Activated gamma-delta T cell treated with anti-CD3 and anti-CD28 coated beads, Interleukin-2, amount 50 U/mL, for 16 hours (primary cell): ENCODE measurements at regions not wholly inside any gene's neighbourhood (a gene's known extent, or its start where the extent isn't known, plus 50 kb on each side); places are given as distances from the start of the nearest gene placed in this dataset.

Source experiments
- DNase-seq: peaks from one replicate; pipeline ENCODE4 v3.0.0-alpha.2; 2020; ENCODE audit warnings: low read depth

DNA sequence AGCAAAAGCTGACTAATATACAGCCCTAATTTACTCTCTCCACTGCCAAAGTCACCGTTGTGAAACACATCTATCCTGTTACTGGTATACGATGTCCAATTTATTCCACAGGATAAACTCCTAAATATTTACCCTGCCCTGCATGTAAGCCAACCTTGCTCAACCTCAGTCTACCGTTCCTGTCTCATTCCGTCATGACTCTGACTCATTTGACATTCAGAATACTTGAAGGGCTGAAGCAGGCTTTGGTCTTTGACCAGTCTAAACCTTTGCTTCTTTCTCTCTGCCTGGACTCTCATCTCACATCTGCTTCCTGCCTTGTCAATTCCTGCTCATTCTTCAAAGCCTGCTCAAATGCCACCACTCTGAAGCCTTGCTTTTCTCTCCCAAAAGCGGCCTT lies 157.5 kb downstream of the SCP2D1 start:
- no peak for DNase-seq

DNA sequence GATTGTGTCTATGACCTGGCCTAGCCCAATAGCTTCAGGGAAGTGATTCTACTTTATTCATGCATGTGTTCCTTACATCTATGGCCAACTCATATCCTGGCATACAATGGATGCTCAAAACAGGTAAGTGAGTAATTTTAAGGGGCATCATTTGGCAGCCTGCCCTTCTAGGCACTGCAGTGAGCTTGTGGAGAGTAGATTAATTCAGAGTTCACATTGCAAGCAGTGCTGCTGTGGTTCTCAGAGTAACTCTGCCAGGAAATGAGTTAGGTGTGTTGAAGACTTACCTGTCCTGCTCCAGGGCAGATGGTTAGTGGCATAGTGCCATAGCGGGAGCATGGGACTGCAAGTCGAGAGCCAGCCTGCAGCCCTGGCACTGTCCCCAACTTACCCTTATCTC lies 158.0 kb downstream of the SCP2D1 start:
- DNase-seq: no peak

DNA sequence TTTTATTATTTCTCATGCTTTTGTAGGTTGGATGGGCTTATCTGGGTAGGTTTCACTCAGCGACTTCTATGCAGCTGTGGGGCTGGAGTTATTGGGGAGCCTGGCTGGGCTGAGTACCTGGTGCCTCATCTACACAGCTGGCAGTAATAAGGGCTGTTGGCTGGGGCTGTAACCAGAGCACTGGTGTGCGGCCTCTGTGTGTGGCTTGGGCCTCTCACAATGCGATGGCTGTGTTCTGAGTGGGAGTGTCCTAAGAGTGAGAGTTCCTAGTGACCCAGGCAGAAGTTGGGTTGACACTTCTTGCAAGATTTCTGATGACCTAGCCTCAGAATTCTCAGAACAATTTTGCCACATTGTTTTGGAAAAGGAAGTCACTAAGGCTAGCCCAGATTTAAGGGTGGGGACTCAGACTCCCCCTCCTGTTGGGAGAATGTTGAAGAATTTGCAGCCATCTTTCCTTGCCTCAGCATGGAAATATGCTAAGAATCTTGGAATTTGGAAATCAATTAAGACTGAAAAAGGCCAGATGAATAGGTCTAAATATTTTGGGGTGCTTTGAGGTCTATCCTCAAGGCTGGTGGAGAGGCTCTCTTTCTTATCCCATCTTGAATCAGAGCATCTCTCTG lies 158.8 kb downstream of the SCP2D1 start:
- DNase-seq: no peak

DNA sequence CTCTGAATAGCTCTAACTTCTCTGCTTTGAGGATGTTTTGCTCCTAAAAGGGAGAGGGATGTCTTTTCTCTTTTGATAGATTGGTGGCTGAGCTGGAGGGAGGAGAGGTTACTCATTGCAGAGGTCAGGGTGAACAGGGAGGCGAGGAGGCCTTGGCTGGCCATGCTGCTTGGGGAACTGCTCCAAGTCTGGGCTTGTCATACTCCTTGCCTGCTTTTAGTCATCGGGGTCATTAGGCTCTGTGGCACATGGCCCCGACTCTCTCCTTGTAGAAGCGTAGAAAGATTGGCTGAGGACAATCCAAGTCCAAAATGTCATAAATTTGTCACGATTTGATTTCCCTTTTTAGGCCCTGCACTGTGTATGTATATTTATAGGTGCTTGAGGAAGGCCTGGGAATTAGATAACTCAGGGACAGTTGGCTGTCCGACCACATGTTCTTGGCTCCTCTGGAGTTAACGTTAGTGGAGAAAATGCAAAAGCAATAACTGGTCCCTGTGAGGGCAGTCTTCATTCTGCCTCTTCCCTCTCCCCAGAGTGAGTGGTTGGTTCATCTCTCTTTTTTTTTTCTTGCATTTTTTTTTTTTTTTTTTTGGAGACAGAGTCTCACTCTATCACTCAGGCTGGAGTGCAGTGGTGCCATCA lies 160.1 kb downstream of the SCP2D1 start:
- no peak for DNase-seq

DNA sequence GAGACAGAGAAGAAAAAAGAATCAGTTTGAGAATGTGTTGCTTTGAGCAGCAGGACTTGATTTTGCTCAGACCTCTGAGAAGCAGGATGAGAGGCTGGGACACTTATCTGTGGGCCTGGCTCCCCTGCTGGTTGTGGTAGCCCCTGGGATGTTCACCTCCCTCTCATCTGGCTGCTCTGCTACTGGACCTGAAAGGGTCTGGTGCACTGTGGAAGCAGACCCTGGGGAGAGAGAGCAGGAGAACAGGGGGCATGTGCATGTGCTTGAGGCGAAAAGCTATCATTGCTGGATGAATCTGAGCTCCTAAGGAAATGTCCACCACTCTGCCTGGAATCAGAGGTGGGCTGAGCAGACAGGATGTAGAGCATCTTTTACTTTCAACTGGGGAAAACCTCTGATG lies 161.1 kb downstream of the SCP2D1 start:
- DNase-seq: no peak

DNA sequence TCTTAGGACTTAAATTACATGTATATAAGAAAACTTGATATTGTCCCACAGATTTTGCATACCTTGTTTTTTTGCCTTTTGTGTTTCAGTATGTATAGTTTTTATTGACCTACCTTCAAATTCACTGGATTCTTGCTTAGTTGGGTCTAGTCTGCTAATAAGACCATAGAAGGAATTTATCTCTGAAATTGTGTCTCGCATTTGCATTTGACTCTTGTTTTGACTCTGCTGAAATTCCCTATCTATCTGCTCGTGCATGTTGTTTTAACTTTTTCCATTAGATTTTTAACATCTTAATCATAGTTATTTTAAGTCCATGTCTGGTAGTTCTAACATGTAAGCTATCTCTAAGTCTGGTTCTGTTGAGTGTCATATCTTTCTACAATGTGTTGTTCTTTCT lies 163.9 kb downstream of the SCP2D1 start:
- no peak for DNase-seq

DNA sequence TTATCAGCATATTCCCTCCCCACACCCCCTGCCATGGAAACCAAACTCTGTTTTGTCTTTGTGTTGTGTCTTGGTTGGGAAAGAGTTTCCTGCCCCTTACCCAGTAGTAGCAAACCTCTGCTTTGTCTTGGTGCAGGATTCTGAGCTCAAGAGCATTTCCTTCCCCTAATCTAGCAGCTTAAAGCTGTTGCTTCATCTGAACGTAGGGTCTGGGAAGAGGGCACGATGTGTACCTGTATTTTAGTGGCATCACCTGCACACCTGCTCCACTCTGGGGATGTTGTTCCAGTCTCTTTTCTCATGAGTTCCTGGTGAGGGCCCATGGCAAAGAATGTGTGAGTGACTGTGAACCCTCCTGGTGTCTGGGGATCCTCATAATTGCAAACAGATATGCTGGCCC lies 164.7 kb downstream of the SCP2D1 start:
- DNase-seq: no peak

DNA sequence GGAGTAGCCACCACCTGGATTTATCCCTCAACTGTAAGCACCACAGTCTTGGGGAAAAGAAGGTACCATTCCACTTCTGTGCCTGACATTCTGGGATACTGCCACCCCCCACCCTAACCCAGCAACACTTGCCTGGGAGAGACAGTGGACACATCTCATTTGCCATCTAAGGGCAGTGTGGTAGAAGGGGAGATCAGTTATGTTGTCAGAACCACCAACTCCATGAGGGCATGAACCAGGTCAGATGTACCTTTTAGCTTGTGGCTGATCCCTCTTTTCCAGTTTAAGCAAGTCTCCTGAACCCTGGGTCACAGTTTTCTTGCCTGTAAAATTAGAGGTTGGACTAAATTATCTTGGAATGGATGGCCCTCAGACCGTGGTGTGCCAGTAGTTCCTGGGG lies 165.5 kb downstream of the SCP2D1 start:
- DNase-seq: no peak

DNA sequence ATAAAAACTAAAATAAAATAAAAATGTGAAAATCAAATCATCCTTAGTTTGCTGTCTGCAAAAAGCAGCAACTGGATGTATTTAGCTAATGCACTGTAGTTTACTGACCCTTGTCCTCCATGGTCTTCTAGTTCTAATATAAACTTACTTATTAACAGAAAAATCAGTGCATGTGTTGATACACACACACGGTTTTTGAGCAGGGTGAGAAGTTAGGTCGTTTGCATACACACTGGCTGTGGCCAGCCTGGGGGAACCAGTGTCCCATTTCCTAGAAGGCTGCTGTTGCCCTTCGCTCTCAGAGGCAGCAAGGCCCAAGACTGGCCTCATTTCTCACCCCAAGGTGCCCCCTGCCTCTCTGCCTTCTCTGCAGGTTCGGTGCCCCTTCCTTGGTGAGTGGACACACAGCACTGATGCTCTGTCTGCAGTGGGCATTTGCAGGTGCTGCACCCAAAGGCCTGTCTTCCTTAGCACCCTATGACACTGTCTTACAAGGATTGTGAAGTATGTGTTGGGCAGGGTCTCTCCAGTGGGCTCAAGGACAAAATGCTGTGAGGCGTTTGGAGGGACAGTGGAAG lies 168.5 kb downstream of the SCP2D1 start:
- no peak for DNase-seq

DNA sequence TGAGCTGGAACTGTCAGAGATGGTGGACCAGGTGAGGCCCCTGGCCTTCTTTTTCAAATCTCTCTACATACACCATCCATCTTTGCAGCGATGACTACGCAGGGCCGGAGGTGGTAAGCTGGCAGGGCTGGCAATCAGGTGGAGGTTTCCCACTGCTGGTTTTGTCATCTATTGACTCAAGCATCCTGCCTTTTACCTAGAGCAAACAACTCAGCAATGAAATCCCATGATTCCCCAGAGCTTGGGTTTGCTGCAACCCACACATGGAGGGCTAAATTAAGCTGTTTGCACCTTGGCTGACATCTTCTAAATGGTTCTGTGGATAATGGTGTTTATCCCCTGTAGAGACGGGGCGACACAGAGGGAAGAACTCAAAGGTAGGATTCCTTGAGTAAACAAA lies 170.2 kb downstream of the SCP2D1 start:
- DNase-seq: no peak

DNA sequence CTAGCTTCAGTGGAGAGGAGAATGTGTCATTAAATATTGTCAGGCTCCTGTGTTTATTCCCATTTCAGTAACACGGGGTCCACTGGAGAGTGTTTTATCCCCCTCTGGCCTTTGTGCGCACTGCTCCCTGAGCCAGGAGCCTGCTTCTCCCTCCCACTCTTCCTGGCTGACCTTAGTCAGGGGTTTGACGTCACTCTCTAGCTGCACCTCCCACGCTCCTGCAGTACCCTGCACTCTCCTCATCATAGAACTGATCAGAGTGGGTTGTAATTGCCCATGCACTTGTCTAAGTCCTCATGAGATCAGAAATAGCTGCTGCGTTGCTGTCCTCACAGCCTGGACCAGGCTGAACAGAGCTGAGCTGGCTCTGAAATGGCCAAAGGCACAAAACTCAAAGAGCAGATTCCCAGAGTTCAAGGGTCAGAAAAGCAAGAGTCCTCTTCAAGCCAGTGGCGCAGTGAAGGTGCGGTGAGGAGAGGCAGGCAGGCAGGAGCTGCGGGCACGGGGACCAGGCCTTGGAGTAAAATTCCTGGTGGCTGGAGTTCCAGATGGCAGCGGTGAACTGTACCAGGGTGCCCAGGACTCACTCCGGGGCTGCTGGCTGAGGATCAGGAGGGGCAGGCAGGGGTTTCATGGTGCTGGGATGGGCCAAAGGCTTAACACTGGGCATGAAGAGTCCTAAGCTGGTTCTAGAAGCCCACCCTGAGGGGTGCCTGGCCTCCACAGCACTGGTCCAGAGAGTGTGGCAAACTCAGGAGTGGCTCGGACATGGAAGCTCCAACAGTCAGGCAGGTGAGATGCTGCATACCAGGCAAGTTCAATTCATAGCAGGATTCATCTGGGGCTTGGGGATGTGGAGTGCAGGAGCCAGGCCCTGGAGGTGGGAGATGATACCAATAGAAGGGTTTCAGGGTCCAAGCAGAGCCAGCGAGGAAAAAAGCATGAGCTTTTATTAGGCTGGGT lies 170.9 kb downstream of the SCP2D1 start:
- DNase-seq: no peak

DNA sequence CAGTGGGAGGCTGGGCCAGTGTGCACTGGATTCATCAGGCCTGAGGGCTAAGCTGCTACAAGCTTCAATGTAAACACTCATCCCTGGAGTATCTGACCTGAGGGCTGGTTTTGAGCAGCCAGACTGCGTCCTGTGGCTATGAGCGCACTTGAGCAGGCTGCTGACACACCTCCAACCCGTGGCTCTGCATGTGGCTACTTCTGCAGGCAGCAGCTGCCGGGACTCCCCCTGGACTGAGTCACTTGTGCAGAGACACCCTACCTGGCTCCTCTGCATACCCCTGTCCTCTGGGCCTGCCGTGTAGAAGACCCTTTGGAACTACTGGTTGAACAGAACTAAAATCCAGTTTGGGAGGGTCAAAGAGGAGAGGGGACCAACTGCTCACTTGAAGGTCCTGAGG lies 172.0 kb downstream of the SCP2D1 start:
- no peak for DNase-seq

DNA sequence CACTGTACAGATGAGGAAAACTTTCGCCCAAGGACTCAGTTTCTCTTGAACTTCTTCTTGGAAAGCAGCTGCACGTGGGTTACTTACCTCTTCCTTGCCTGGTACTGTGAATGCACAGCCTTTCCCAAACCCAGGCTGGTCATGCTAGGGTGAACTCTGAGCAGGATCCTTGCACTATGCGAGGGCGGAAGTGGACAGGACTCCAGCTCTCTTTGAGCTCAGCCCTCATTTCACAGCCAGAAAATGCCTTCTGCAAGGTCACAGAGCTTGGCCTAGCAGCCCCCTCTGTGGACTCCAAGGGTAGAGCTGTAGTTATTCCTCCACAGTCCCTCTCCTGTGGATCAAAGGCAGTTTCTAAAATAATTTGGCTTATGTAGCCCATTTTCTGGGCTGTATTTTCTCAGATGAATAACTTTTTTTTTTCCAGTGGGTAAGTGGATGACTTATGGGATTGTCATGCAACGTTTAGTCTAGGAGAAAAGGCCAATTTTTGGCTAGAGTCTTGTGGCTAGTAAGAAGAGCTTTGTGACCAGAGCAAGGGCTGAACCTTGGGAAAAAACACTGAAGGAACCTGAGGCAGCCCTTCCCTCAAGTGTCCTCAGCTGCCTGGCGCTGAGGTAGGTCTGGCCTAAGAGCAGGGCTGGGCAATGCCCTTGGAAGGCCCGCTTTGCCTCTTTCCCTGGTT lies 172.7 kb downstream of the SCP2D1 start:
- DNase-seq: no peak

DNA sequence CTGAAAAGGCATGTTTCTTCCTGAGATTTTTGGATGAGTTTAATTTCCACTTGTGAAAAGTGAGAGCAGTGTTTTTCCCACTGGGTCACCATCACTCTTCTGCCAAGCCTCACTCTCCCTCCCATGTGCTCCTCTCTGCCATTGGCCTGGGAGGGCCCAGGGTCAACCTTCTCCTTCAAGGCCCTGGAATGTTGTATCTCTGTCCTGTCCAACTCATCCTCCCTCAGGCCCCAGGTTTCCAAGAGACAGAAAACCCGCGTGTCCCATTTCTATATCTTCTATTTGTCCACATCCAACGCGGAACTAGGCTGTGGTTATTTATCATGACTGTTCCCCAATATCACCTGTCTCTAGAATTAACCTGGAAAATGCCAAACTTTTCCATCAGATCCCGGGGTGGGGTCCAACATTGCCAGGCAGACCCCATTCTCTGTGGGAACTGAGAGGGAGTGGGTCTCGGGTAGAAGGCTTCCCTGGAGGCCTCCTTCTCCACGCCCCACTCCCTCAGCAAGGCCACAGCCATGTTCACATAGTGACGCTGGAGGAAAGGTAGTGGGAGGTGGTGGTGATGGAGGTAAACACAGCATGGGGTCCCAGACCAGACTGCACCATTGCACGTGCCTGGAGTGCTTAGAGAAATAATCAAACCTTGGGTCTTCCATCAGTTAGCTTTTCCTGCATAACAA lies 173.5 kb downstream of the SCP2D1 start:
- no peak for DNase-seq

DNA sequence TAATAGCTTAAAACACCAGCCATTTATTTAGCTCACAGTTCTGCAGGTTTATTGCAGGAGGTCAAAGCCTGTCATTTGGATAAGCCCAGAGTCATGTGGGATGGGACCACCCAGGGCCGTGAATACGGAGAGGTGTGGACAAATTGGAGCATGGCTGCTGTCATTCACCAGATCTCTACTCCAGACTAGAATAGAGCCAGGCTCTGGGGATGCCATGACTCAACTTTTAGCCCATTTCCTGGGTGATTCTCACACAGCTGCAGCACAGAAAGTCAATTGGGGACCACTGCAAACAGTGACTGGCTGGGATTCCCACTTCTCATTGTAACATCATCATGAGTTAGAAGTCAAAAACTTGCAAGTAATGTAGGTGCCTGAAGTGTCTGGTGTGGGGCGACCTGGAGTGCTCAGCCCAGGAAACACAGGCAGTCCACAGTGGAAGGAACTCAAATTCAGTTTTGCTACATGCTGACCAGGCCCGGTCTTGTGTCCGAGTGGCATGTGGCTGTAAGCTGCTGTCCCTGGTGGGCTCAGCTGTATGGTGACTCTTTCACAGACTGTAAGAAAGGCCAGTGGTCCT lies 174.3 kb downstream of the SCP2D1 start:
- no peak for DNase-seq

DNA sequence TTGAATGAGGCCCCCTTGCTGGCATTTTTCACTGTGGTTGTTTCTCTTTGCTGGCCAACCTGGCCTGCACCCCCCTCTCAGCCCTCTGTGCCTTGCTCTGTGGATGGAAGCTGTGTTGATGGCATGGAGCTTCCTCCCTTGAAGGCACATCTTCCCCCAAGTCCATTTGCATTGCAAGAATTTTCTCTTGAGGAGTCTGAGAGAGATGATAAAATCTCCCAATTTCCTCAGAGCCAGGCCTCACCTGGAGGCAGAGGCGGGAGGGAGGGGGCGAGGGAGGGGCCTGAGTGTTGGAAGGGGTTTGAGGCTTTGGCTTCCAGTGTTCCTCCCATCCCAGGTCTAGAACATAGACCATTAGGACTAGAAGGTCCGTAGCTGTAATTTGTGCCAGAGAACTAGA lies 175.1 kb downstream of the SCP2D1 start:
- DNase-seq: no peak

DNA sequence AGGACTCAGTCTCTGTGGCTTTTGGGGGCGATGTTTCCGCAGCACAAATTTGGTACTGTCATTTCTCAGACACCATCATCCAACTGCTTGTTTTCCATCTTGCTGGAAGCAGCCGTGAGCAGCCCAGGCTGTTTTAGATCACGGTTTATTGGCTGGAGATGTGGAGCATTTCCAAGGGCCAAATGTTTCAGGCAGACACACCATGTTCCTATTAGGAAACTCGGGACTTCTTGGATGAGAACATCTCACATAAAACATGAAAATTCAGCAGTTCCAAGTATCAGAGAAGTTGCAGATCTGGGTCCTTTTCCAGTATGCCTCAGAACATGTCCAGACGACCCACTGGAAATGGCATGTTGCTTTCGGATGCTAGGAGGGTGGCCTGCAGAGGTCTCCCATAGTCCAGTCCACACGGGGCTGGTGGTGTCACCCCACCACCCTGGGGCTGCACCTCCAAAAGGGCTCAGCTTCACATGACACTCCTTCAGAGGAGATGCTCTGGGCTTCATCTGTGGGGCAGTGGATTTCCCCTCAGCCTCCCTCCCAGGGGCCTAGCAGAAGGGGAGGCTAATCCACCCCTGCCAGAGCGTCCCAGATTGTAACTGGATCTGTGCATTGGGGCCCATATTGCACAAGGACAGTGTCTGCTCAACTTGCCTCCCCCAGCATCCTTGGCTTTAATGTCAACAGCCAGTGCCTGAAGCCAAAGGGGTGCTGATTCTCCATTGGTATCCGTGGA lies 176.3 kb downstream of the SCP2D1 start:
- DNase-seq: no peak

DNA sequence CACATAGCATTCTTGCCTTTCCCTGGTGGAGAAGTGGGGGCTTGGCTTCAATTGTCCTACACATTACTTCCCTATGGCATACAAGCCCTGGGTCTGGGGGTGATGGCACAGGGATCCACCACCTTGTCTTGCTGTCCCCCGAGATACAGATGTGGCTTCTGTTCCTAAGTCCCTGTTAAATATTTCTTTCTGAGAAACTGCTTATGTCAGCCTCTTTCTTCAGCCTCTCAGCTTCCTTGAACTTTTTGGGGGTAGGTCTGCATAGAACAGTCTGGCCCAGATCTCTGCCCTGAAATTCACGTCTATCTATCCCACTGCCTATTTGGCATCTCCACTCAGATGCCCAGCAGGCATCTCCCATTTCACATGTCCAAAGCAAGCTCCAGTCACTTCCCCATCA lies 177.4 kb downstream of the SCP2D1 start:
- DNase-seq: no peak

DNA sequence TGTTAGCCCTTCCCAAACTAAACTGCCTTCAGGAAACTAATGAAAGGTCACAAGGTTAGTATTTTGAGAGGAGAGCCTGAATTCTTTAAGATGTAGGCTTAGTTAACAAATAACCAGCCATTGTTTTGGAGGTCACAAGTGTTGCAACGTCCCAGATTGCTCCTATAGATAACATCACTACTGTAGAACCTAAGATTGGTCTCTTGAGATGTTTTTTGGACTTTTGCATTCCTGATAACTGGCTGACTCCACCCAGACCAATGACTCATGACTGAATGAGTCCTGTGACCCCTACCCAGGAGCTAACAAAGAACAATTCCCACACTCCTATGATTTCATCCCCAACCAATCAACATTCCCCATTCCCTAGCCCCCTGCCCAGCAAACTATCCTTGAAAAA lies 178.8 kb downstream of the SCP2D1 start:
- no peak for DNase-seq

DNA sequence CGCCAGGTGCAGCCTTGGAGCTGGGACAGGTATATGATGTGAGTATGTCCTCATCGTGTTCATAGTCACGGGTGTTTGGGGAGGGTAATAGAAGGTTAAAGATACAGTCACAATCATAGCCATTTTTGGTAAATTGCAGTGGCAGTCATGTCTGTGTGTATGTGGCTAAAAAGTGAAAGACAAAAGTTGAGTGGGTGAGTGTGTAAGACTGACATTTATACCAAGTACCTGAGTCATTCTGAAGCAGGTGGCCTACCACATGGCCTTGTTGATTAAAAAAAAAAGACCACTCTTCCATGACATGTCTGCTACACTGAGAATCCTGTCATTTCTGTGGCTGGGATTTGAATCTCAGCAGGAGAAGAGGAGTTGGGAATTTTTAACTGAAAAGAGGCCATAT lies 181.9 kb downstream of the SCP2D1 start:
- DNase-seq: no peak

DNA sequence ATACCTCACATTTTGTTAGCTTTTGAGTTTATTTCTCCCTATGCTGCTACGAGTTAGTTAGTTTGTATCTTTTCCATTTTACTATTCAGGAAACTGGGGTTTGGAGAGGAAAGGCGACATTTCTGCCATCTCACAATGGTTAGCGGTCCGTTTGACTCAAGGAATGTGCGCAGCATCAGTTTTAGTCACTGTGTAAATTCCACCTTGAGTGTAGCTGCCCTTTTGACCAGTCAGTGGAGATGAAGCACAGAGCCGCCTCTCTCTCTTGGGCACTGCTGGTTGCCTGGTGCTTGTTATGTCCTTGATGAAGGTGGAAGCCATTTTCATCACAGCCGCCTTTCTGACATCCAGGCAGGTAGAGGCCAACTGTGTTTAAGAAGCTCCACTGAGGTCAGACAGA lies 185.5 kb downstream of the SCP2D1 start:
- no peak for DNase-seq
